OCI-LY7 (cell line): ENCODE measurements at regions not wholly inside any gene's neighbourhood (a gene's known extent, or its start where the extent isn't known, plus 50 kb on each side); places are given as distances from the start of the nearest gene placed in this dataset.

Experiments used
- BruUV-seq: library from RNA; stranded (reverse); fragments of 400-500 nt; replicated peaks from 2 replicates; lab custom pipeline; 2021; lab: Mats Ljungman, UMichigan
- CTCF ChIA-PET: fragments of 300-600 bp; sonication (Branson Sonifier 250); formaldehyde crosslinking; loops from one replicate; lab custom pipeline; 2022; ENCODE audit warnings: antibody characterized with exemption; ENCODE audit not compliant: unreplicated experiment; lab: Charles Lee
- POLR2A ChIA-PET: fragments of 300-600 bp; sonication (Branson Sonifier 250); formaldehyde crosslinking; loops from one replicate; lab custom pipeline; 2022; ENCODE audit warnings: antibody characterized with exemption; lab: Charles Lee
- DNase-seq: peaks from one replicate; pipeline ENCODE4 v3.0.0-alpha.2; 2015; ENCODE audit warnings: low spot score
- H2AFZ ChIP-seq: fragments of 200-600 bp; sonication (generic), shearing (Covaris generic); 2 replicates; pipeline ENCODE4 v1.6.1; 2014; ENCODE audit warnings: mild to moderate bottlenecking, antibody characterized with exemption, low read length, moderate library complexity
- H3K27ac ChIP-seq: fragments of 200-600 bp; sonication (generic); 2 replicates; pipeline ENCODE4 v1.5.1; 2014; ENCODE audit warnings: mixed run types, low read depth, mild to moderate bottlenecking, moderate library complexity, low read length, inconsistent platforms; ENCODE audit not compliant: poor library complexity, severe bottlenecking
- H3K36me3 ChIP-seq: fragments of 200-600 bp; sonication (generic); 2 replicates; pipeline ENCODE4 v1.6.1; 2014; ENCODE audit warnings: mild to moderate bottlenecking, antibody characterized with exemption, low read length, moderate library complexity, mixed read lengths; ENCODE audit not compliant: insufficient read depth
- H3K4me1 ChIP-seq: fragments of 200-600 bp; sonication (generic); 2 replicates; pipeline ENCODE4 v1.5.1; 2014; ENCODE audit warnings: mild to moderate bottlenecking, low read length; ENCODE audit not compliant: insufficient read depth, poor library complexity, severe bottlenecking
- H3K4me2 ChIP-seq: fragments of 200-600 bp; sonication (generic); 2 replicates; pipeline ENCODE4 v1.6.1; 2014; ENCODE audit warnings: mild to moderate bottlenecking, low read length
- H3K4me3 ChIP-seq: fragments of 200-600 bp; sonication (generic); 2 replicates; pipeline ENCODE4 v1.5.1; 2014; ENCODE audit warnings: mild to moderate bottlenecking, low read depth, low read length; ENCODE audit not compliant: poor library complexity, severe bottlenecking
- H3K79me2 ChIP-seq: fragments of 200-600 bp; sonication (generic); 2 replicates; pipeline ENCODE4 v1.6.1; 2016; ENCODE audit warnings: low read depth, mild to moderate bottlenecking, low read length, moderate library complexity, mixed read lengths; ENCODE audit not compliant: insufficient read depth
- H3K9me2 ChIP-seq: fragments of 200-600 bp; sonication (generic); 2 replicates; pipeline ENCODE4 v1.6.1; 2016; ENCODE audit warnings: mild to moderate bottlenecking, low read length, mixed read lengths; ENCODE audit not compliant: insufficient read depth
- H3K9me3 ChIP-seq: fragments of 200-600 bp; sonication (generic); 2 replicates; pipeline ENCODE4 v1.6.1; 2014; ENCODE audit warnings: mild to moderate bottlenecking, mixed run types, low read length, mixed read lengths
- H4K20me1 ChIP-seq: fragments of 200-600 bp; sonication (generic); 2 replicates; pipeline ENCODE4 v1.6.1; 2014; ENCODE audit warnings: mild to moderate bottlenecking, antibody characterized with exemption, low read length, moderate library complexity, mixed read lengths; ENCODE audit not compliant: insufficient read depth
- CTCF ChIP-seq: fragments of 200-600 bp; sonication (generic); conservative IDR thresholded peaks from 2 replicates; pipeline ENCODE4 v1.5.1; 2014; ENCODE audit warnings: mild to moderate bottlenecking, antibody characterized with exemption, low read length, moderate library complexity, mixed read lengths
- EZH2phosphoT487 ChIP-seq: fragments of 200-600 bp; sonication (generic); IDR thresholded peaks from 2 replicates; pipeline ENCODE4 v1.6.1; 2018; ENCODE audit warnings: low read depth, borderline replicate concordance, mild to moderate bottlenecking, mixed run types, antibody characterized with exemption, low read length, moderate library complexity, mixed read lengths
- intact Hi-C: fragments of 100-400 bp; cut with micrococcal nuclease; formaldehyde crosslinking; loops from one replicate; pipeline ENCODE4 v1.10.0; 2022; ENCODE audit not compliant: unreplicated experiment

- Histone ChIP-seq H3K27ac (no peak overlapping the region), H3K36me3 (no peaks in the 10 kb centered on the region), H4K20me1 (no peaks in the 10 kb centered on the region), H3K9me2 (no peaks in the 10 kb centered on the region), H3K79me2 (no peaks in the 10 kb centered on the region), H2AFZ (no peak overlapping the region), H3K9me3 (no peaks in the 10 kb centered on the region), H3K4me1 (no peaks in the 10 kb centered on the region), H3K4me2 (no peak overlapping the region), H3K4me3 (no peak overlapping the region)
- no peak for DNase-seq
- ChIA-PET POLR2A (no interaction called here), CTCF (no interaction called here)
- BruUV-seq: no TSS peak
- TF ChIP-seq CTCF (no peak), EZH2phosphoT487 (no peak)
- intact Hi-C loops: no loop called here
Observed at GRCh38 chr18:43952398-43952797, 675.1 kb upstream of the SYT4 start.

GRCh38 chr18:43961722-43962121, 684.4 kb upstream of the SYT4 start:
- DNase-seq: no peak
- TF ChIP-seq EZH2phosphoT487 (no peak), CTCF (no peak)
- Histone ChIP-seq H3K27ac (no peak overlapping the region), H3K4me1 (no peaks in the 10 kb centered on the region), H3K79me2 (no peaks in the 10 kb centered on the region), H3K9me3 (no peaks in the 10 kb centered on the region), H3K4me2 (no peak overlapping the region), H4K20me1 (no peaks in the 10 kb centered on the region), H3K9me2 (no peaks in the 10 kb centered on the region), H3K36me3 (no peaks in the 10 kb centered on the region), H3K4me3 (no peak overlapping the region), H2AFZ (no peak overlapping the region)
- POLR2A ChIA-PET: no interaction called here
- CTCF ChIA-PET: no interaction called here
- intact Hi-C loops: no loop called here
- no TSS peak for BruUV-seq

- Histone ChIP-seq H3K9me3 (no peaks in the 10 kb centered on the region), H3K9me2 (no peaks in the 10 kb centered on the region), H3K4me3 (no peak overlapping the region), H4K20me1 (no peaks in the 10 kb centered on the region), H3K79me2 (no peaks in the 10 kb centered on the region), H3K36me3 (no peaks in the 10 kb centered on the region), H3K4me2 (no peak overlapping the region), H3K27ac (no peak overlapping the region), H2AFZ (no peak overlapping the region), H3K4me1 (no peaks in the 10 kb centered on the region)
- POLR2A ChIA-PET: interaction anchor here (0.7 kb wide), 1 partner anchor 85 kb away, joined by 3 read pairs; no protein-coding TSS in a partner anchor
- no peak for DNase-seq
- BruUV-seq: no TSS peak
- CTCF ChIA-PET: no interaction called here
- intact Hi-C loops: no loop called here
- TF ChIP-seq EZH2phosphoT487: no peak
- no peak for TF ChIP-seq CTCF
Observed at GRCh38 chr18:43964666-43965065, 687.4 kb upstream of the SYT4 start.
